NCI-H1092 (cell line): ENCODE measurements at regions not wholly inside any gene's neighbourhood (a gene's known extent, or its start where the extent isn't known, plus 50 kb on each side); places are given as distances from the start of the nearest gene placed in this dataset.
A peak's percentile ranks its signal among the peaks of the same experiment; 100 is the strongest.
"Not testable (repeated sequence)": the region's sequence is repeated elsewhere in the genome, so short reads cannot be mapped to it uniquely, and the experiment has no call there.

Source experiments
- DNase-seq: peaks from one replicate; lab custom pipeline; 2025; lab: John Stamatoyannopoulos, UW

- not testable (repeated sequence) for DNase-seq
These were observed 87.3 kb upstream of the EEPD1 start for GRCh38 chr7:36065563-36066342.

- no peak for DNase-seq
These were observed 86.8 kb upstream of the EEPD1 start for GRCh38 chr7:36066343-36066664.

- DNase-seq, result no peak
These were observed 82.8 kb upstream of the EEPD1 start for GRCh38 chr7:36070230-36070629.

GRCh38 chr7:36071605-36072004 is 81.4 kb upstream of the EEPD1 start:
- DNase-seq, result no peak

GRCh38 chr7:36072620-36073019 is 80.4 kb upstream of the EEPD1 start:
- no peak for DNase-seq

GRCh38 chr7:36075561-36075960 is 77.5 kb upstream of the EEPD1 start:
- DNase-seq, result no peak

- DNase-seq, result no peak
These were observed 77.0 kb upstream of the EEPD1 start for GRCh38 chr7:36076074-36076473.

- no peak for DNase-seq
These were observed 74.2 kb upstream of the EEPD1 start for GRCh38 chr7:36078816-36079360.

- no peak for DNase-seq
These were observed 73.5 kb upstream of the EEPD1 start for GRCh38 chr7:36079446-36080025.

- DNase-seq, result no peak
These were observed 72.2 kb upstream of the EEPD1 start for GRCh38 chr7:36080843-36081242.

GRCh38 chr7:36082216-36082615 is 70.8 kb upstream of the EEPD1 start:
- no peak for DNase-seq

- DNase-seq, result no peak
These were observed 70.1 kb upstream of the EEPD1 start for GRCh38 chr7:36082910-36083309.

- DNase-seq, result no peak
These were observed 69.3 kb upstream of the EEPD1 start for GRCh38 chr7:36083626-36084380.

GRCh38 chr7:36084485-36085091 is 68.5 kb upstream of the EEPD1 start:
- DNase-seq, result peak; percentile 42

- DNase-seq, result no peak
These were observed 68.0 kb upstream of the EEPD1 start for GRCh38 chr7:36085096-36085495.

GRCh38 chr7:36086571-36086970 is 66.5 kb upstream of the EEPD1 start:
- DNase-seq, result no peak

- no peak for DNase-seq
These were observed 64.5 kb upstream of the EEPD1 start for GRCh38 chr7:36088553-36088952.

- no peak for DNase-seq
These were observed 64.1 kb upstream of the EEPD1 start for GRCh38 chr7:36088966-36089365.

- DNase-seq, result no peak
These were observed 61.8 kb upstream of the EEPD1 start for GRCh38 chr7:36090976-36091873.

GRCh38 chr7:36091874-36092176 is 61.2 kb upstream of the EEPD1 start:
- no peak for DNase-seq

GRCh38 chr7:36092221-36092771 is 60.8 kb upstream of the EEPD1 start:
- DNase-seq, result no peak
